ENCODE measurements at regions not wholly inside any gene's neighbourhood (a gene's known extent, or its start where the extent isn't known, plus 50 kb on each side); places are given as distances from the start of the nearest gene placed in this dataset.

- DNase-seq (ENCODE audit: extremely low read depth in 1 of 4, low spot score in 3 of 4) (no peak), FAIRE-seq (no peak), ATAC-seq (no peak)
- Histone ChIP-seq H3K4me1 (replicated peaks in 1 of 2; ENCODE audit: control insufficient read depth in 2 of 2, insufficient read depth in 2 of 2, low read length in 2 of 2) (no peaks in the 10 kb centered on the region), H3K27ac (ENCODE audit: extremely low read depth, low read depth, low read length) (no peak overlapping the region), H4K20me1 (replicated peaks; ENCODE audit: control insufficient read depth, insufficient read depth, low read length) (no peaks in the 10 kb centered on the region), H2AFZ (ENCODE audit: low read depth, low read length) (no peak overlapping the region), H3K79me2 (ENCODE audit: control insufficient read depth, insufficient read depth, low read length) (no peaks in the 10 kb centered on the region), H3K4me3 (no peak overlapping the region), H3K9ac (ENCODE audit: insufficient read depth in 1 of 2, low read depth in 2 of 2, low read length in 2 of 2) (no peak overlapping the region), H3K36me3 (ENCODE audit: control insufficient read depth, insufficient read depth, low read length) (no peaks in the 10 kb centered on the region), H3K4me2 (ENCODE audit: insufficient read depth, low read length) (no peak overlapping the region), H3K9me3 (replicated peaks; ENCODE audit: control insufficient read depth, insufficient read depth, low read depth, low read length) (no peaks in the 10 kb centered on the region), H3K27me3 (ENCODE audit: control insufficient read depth in 2 of 2, insufficient read depth in 2 of 2, low read length in 2 of 2) (no peaks in the 10 kb centered on the region), H3K9me1 (ENCODE audit: control insufficient read depth, insufficient read depth, low read length) (no peaks in the 10 kb centered on the region)
- in situ Hi-C loops (cut with MboI), result no loop called here
- ChIA-PET POLR2A (no interaction called here), CTCF (ENCODE audit: low intra/inter-chr PET ratio) (no interaction called here)
- no TSS peak for BruUV-seq (replicated peaks)
- no peak for TF ChIP-seq ZNF263 (CRISPR knock-in tag; IDR thresholded peaks at IDR 0.05; ENCODE audit: borderline replicate concordance)
- TF ChIP-seq, protein P1, sequence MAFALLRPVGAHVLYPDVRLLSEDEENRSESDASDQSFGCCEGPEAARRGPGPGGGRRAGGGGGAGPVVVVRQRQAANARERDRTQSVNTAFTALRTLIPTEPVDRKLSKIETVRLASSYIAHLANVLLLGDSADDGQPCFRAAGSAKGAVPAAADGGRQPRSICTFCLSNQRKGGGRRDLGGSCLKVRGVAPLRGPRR (CRISPR knock-in tag; IDR thresholded peaks at IDR 0.05), result no peak
- TF ChIP-seq ZNF175 (CRISPR knock-in tag; IDR thresholded peaks at IDR 0.05; ENCODE audit: low read depth), result no peak
- TF ChIP-seq RNF2 (IDR thresholded peaks at IDR 0.05), result no peak
- TF ChIP-seq SMAD3 (CRISPR knock-in tag; conservative IDR thresholded peaks at IDR 0.05), result no peak
- TF ChIP-seq FOXA1 (IDR thresholded peaks at IDR 0.05; ENCODE audit: borderline replicate concordance), result no peak
- no peak for TF ChIP-seq ZNF444 (CRISPR knock-in tag; IDR thresholded peaks at IDR 0.05)
- no peak for TF ChIP-seq ZNF324 (CRISPR knock-in tag; IDR thresholded peaks at IDR 0.05)
- no peak for TF ChIP-seq PML (IDR thresholded peaks at IDR 0.05; ENCODE audit: low read length)
- no peak for TF ChIP-seq ZBTB43 (CRISPR knock-in tag; IDR thresholded peaks at IDR 0.05)
- TF ChIP-seq, protein P2, sequence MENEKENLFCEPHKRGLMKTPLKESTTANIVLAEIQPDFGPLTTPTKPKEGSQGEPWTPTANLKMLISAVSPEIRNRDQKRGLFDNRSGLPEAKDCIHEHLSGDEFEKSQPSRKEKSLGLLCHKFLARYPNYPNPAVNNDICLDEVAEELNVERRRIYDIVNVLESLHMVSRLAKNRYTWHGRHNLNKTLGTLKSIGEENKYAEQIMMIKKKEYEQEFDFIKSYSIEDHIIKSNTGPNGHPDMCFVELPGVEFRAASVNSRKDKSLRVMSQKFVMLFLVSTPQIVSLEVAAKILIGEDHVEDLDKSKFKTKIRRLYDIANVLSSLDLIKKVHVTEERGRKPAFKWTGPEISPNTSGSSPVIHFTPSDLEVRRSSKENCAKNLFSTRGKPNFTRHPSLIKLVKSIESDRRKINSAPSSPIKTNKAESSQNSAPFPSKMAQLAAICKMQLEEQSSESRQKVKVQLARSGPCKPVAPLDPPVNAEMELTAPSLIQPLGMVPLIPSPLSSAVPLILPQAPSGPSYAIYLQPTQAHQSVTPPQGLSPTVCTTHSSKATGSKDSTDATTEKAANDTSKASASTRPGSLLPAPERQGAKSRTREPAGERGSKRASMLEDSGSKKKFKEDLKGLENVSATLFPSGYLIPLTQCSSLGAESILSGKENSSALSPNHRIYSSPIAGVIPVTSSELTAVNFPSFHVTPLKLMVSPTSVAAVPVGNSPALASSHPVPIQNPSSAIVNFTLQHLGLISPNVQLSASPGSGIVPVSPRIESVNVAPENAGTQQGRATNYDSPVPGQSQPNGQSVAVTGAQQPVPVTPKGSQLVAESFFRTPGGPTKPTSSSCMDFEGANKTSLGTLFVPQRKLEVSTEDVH (IDR thresholded peaks at IDR 0.05; ENCODE audit: low read depth, partially characterized antibody), result no peak
- no peak for TF ChIP-seq NCOA6 (IDR thresholded peaks at IDR 0.05)
- no peak for TF ChIP-seq ELF1 (tag; IDR thresholded peaks at IDR 0.05)
- TF ChIP-seq PCBP2 (IDR thresholded peaks at IDR 0.05; ENCODE audit: low read depth, low read length, poor library complexity, severe bottlenecking), result no peak
- no peak for TF ChIP-seq NCOR1 (IDR thresholded peaks at IDR 0.05)
- intact Hi-C loops (cut with micrococcal nuclease), result no loop called here
These were observed 637.4 kb downstream of the CD109 start for GRCh38 chr6:74333406-74333805.

Measured in K562 (cell line).